ENCODE measurements at regions not wholly inside any gene's neighbourhood (a gene's known extent, or its start where the extent isn't known, plus 50 kb on each side); places are given as distances from the start of the nearest gene placed in this dataset.

- TF ChIP-seq CTCF (IDR thresholded peaks at IDR 0.05), result no peak
- peaks cover 0 to 2% of the 10 kb centered on the region in 2 donors for H3K36me3 Mint-ChIP-seq
- Histone ChIP-seq H3K4me2 (replicated peaks; ENCODE audit: extremely low read depth, low read length, poor library complexity, severe bottlenecking) (no peak overlapping the region), H2AFZ (ENCODE audit: insufficient read depth, low read depth, low read length, poor library complexity, severe bottlenecking) (peak overlapping the region; percentile 51), H4K20me1 (ENCODE audit: insufficient read depth, low read length) (no peaks in the 10 kb centered on the region), H3K4me1 (ENCODE audit: control insufficient read depth in 1 of 2, insufficient read depth in 2 of 2, low read length in 2 of 2) (peaks cover 47 to 53% of the 10 kb centered on the region in 2 donors), H3K9me3 (replicated peaks in 1 of 2; ENCODE audit: control insufficient read depth in 1 of 2, insufficient read depth in 1 of 2, low read length in 2 of 2) (no peaks in the 10 kb centered on the region), H3K9ac (ENCODE audit: insufficient read depth, low read length, poor library complexity, severe bottlenecking) (peak overlapping the region; percentile 21), H3K27ac (ENCODE audit: low read depth in 1 of 2, low read length in 2 of 2) (peak overlapping the region in 1 of 2 donors; percentile 36), H3K79me2 (ENCODE audit: insufficient read depth, low read length) (no peaks in the 10 kb centered on the region), H3K4me3 (replicated peaks in 1 of 3; ENCODE audit: low read depth in 2 of 3, low read length in 3 of 3) (peak overlapping the region in 1 of 3 experiments; percentile 14), H3K27me3 (ENCODE audit: control insufficient read depth in 2 of 2, insufficient read depth in 2 of 2, low read length in 2 of 2) (no peaks in the 10 kb centered on the region), H3K36me3 (replicated peaks in 1 of 2; ENCODE audit: control insufficient read depth in 1 of 2, insufficient read depth in 2 of 2, low read length in 2 of 2) (no peaks in the 10 kb centered on the region)
- H3K4me1 Mint-ChIP-seq, result peaks cover 62% of the 10 kb centered on the region
- peaks cover 0 to 2% (median 0%) of the 10 kb centered on the region in 7 donors for H3K9me3 Mint-ChIP-seq
- H3K27me3 Mint-ChIP-seq (ENCODE audit: low read depth in 3 of 3), result peaks cover 0 to 3% (median 2%) of the 10 kb centered on the region in 3 donors
- H3K27ac Mint-ChIP-seq, result peak overlapping the region in 2 of 7 donors; percentile 10 to 81
- no peak overlapping the region for H3K4me3 Mint-ChIP-seq
- WGBS (ENCODE audit: insufficient coverage), result 62% methylated on average over 14 of the region's 15 CpGs
- intact Hi-C loops (cut with micrococcal nuclease), result no loop called here
- DNase-seq, result peak in 2 of 3 donors; percentile 16 to 26
These were observed 106.2 kb upstream of the RET start for GRCh38 chr10:42970451-42971250.

GRCh38 chr10:42971251-42971599, 105.6 kb upstream of the RET start:
- H3K27ac ChIP-seq (ENCODE audit: low read depth in 1 of 2, low read length in 2 of 2), result peak overlapping the region in 1 of 2 donors; percentile 36
- peak overlapping the region; percentile 51 for H2AFZ ChIP-seq (ENCODE audit: insufficient read depth, low read depth, low read length, poor library complexity, severe bottlenecking)
- Mint-ChIP-seq H3K9me3 (peaks cover 0 to 2% (median 0%) of the 10 kb centered on the region in 7 donors), H3K27ac (peak overlapping the region in 2 of 7 donors; percentile 56 to 75), H3K4me3 (no peak overlapping the region), H3K4me1 (peaks cover 57% of the 10 kb centered on the region), H3K36me3 (peaks cover 0 to 2% of the 10 kb centered on the region in 2 donors), H3K27me3 (ENCODE audit: low read depth in 3 of 3) (peaks cover 0 to 3% (median 2%) of the 10 kb centered on the region in 3 donors)
- intact Hi-C loops (cut with micrococcal nuclease), result no loop called here
- no peaks in the 10 kb centered on the region for H3K27me3 ChIP-seq (ENCODE audit: control insufficient read depth in 2 of 2, insufficient read depth in 2 of 2, low read length in 2 of 2)
- DNase-seq, result no peak
- H3K9ac ChIP-seq (ENCODE audit: insufficient read depth, low read length, poor library complexity, severe bottlenecking), result peak overlapping the region; percentile 21
- H3K36me3 ChIP-seq (replicated peaks in 1 of 2; ENCODE audit: control insufficient read depth in 1 of 2, insufficient read depth in 2 of 2, low read length in 2 of 2), result no peaks in the 10 kb centered on the region
- H3K9me3 ChIP-seq (replicated peaks in 1 of 2; ENCODE audit: control insufficient read depth in 1 of 2, insufficient read depth in 1 of 2, low read length in 2 of 2), result no peaks in the 10 kb centered on the region
- 94% methylated on average over 4 of the region's 4 CpGs for WGBS (ENCODE audit: insufficient coverage)
- TF ChIP-seq CTCF (IDR thresholded peaks at IDR 0.05), result no peak
- no peaks in the 10 kb centered on the region for H4K20me1 ChIP-seq (ENCODE audit: insufficient read depth, low read length)
- H3K4me3 ChIP-seq (replicated peaks in 1 of 3; ENCODE audit: low read depth in 2 of 3, low read length in 3 of 3), result peak overlapping the region in 1 of 3 experiments; percentile 14
- H3K4me2 ChIP-seq (replicated peaks; ENCODE audit: extremely low read depth, low read length, poor library complexity, severe bottlenecking), result no peak overlapping the region
- peaks cover 47 to 55% of the 10 kb centered on the region in 2 donors for H3K4me1 ChIP-seq (ENCODE audit: control insufficient read depth in 1 of 2, insufficient read depth in 2 of 2, low read length in 2 of 2)
- no peaks in the 10 kb centered on the region for H3K79me2 ChIP-seq (ENCODE audit: insufficient read depth, low read length)
